H1 (cell line): ENCODE measurements at regions not wholly inside any gene's neighbourhood (a gene's known extent, or its start where the extent isn't known, plus 50 kb on each side); places are given as distances from the start of the nearest gene placed in this dataset.

Source experiments
- BACH1 ChIP-seq: IDR thresholded peaks from 2 replicates; pipeline ENCODE4 v1.6.1; 2012; ENCODE audit warnings: low read length, improper control_type of control experiment
- CHD7 ChIP-seq: fragments of 300-600 bp; sonication (generic); IDR thresholded peaks from 2 replicates; pipeline ENCODE4 v1.7.1; 2012; ENCODE audit warnings: low read length, moderate library complexity, mild to moderate bottlenecking, inconsistent platforms; ENCODE audit not compliant: insufficient replicate concordance

DNA sequence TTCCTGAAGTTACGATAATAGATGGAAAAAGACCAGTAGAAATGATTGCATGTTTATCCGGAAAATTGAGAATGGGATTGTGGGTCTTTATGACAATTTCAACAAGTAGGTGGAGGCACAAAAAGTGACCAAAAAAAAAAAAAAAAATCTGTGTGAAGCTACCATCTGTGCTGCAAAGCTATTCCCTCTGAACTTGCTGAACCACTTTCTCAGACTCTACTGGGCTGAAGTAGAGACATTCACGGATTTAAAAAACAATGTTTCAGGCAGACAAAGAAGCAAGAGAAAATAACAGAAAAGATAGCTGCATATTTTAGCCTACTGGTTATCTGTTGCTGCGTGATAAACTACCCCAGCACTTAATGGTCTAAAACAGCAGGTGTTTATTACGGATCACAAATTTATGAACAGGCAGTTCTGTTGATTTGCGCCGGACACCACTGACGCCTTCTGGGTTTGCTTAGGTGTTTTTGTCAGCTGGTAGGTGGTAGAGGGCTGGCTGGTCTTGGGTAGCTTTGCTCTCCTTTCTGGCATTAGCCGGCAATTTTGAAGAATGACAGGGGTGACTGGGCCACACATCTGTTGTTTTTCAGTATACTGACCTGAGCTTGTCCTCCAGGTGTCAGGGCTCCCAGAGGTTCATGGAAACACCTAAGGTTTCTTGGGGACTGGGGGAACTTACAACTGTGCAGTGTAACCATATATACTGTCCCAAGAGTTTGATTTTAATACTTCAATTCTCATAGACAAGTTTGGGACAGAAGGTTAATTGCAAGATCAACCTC, 665.1 kb downstream of the CCSER2 start (continued):
- no peak for TF ChIP-seq CHD7
- TF ChIP-seq BACH1 = no peak
